ENCODE measurements at regions not wholly inside any gene's neighbourhood (a gene's known extent, or its start where the extent isn't known, plus 50 kb on each side); places are given as distances from the start of the nearest gene placed in this dataset.

- intact Hi-C loops (cut with DNase I), result no loop called here
- no peak for ATAC-seq
- no peak for DNase-seq
Observed at GRCh38 chr13:40205771-40206240, 460.6 kb downstream of the FOXO1 start.

DNA sequence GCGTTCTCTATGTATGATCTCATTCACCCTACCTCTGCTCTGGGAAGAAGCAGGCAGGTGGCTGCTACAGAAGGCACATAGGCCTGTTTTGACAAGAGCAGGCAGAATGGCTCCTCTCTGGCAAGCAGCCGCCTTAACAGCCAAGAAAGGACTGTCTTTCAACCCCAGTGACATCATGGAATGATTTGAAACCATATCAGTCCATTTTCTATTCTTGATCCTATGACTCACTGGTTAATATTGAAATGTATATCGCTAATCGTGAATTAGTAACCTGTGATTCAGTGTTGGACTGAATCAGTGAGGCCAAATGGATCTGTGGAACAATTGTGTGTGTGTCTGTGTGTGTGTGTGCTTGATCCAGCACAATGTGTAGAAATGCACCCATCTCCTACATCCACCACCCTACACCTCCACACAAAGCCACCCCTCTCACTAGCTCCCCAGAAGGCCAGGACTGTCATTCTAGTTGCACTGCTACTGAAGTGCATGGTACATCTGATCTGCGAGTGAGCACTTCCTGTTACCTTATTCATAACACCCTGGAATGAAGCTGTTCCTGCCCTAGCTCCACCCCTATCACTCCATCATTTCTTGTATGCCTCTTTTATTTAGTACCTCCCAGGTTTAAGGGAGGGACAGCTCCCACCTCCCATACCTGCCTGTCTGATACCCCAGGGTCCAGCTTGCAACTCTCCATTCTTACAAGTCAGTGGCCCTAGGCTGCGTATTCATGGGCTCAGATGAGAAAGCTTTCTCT is 460.0 kb downstream of the FOXO1 start:
- intact Hi-C loops (cut with DNase I), result no loop called here
- DNase-seq (no peak), ATAC-seq (peak in 1 of 2 donors; percentile 41)

DNA sequence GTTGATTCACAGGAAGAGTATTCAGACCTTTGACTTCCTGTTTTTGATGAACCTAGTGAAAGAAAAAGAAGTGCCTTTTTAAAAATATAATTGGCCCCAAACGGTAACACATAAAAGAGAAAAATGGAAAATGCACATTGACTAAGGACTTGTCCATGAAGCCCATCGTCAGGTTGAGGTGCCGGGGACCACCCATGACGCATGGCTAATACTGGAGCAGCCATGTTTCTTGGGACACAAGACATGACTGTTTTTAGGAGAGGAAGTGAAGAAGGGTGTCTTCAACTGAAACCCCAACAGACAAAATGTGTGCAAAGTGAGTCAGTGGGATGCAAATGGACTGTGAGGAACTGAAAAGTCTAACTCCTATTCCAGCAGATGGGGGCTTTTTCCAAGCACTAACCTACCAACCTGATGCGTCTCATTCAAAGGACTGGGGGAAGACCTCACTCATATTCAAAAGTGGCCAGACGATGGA is 459.4 kb downstream of the FOXO1 start:
- no peak for ATAC-seq
- no peak for DNase-seq
- intact Hi-C loops (cut with DNase I), result no loop called here

GRCh38 chr13:40208517-40208916 is 457.9 kb downstream of the FOXO1 start:
- intact Hi-C loops (cut with DNase I), result no loop called here
- DNase-seq, result no peak
- ATAC-seq, result no peak

DNA sequence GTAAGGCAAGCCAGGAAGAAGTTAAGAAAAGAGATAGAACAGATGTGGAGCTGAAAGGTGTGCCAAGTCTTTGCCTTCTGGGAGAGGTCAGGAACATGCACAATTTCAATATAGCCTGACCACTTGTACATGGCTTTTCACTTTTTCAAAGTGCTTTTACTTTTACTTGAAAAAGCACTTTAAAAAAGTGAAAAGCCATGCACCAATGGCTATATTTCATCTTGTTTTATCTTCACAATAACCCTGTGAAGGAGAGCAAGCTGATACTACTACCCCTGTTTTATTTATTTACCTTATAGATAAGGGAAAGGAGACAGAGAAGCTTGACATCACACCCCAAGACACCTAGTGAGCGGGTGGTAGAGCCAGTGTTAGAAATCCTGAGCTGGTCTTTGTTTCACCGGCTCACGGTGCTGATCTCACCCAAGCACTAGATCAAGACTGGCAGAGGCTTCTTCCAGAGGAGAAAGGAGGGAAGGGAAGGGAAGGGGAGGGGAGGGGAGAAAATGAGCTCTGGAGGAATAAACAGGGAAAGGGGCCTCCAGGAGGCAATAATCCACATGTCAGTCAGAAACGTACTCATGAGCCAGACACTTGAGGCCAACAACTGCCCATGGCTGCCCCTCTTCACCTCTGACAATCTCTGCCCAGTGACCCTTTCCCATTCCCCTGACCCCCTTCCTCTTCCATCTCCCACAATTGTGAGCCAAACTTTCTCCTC is 455.4 kb downstream of the FOXO1 start:
- ATAC-seq (no peak), DNase-seq (no peak)
- intact Hi-C loops (cut with DNase I), result no loop called here

DNA sequence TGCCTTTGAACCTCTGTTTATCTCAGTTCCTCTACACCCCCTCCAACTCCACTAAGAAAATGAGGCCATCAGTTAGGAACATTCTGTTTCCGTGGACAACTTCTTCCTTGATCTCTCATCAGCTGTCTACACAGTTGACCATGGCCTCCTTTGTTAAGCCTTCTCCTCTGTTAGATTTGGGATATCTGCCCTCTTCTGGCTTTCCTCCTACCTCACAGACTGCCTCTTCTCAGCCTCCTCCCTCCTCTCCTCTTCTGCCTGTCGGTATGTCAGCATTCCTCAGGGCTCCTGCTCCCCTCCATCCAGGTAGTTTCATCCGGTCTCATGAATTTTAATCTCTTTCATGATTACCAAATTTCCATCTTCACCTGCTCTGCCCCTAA is 454.9 kb downstream of the FOXO1 start:
- no peak for DNase-seq
- intact Hi-C loops (cut with DNase I), result no loop called here
- ATAC-seq, result no peak

GRCh38 chr13:40213779-40214178 is 452.7 kb downstream of the FOXO1 start:
- ATAC-seq, result no peak
- DNase-seq, result no peak
- intact Hi-C loops (cut with DNase I), result no loop called here

DNA sequence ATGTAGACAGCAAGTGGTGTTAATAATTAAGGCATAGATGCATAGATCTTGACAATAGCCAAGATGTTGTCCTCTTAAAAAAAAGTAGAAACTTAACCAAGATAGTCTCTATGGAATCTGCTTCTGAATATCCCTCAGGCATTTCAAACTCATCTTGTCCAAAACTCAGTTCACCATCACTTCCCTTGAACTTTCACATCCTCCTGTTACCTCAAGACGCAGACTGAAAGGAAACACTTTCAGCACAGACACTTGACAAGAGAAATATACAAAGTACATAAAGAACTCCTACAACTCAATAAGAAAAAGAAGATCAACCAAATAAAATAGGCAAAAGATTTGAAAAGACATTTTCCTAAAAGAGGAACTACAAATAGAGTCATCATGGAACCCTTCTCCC is 451.1 kb downstream of the FOXO1 start:
- DNase-seq (no peak), ATAC-seq (no peak)
- intact Hi-C loops (cut with DNase I), result no loop called here

DNA sequence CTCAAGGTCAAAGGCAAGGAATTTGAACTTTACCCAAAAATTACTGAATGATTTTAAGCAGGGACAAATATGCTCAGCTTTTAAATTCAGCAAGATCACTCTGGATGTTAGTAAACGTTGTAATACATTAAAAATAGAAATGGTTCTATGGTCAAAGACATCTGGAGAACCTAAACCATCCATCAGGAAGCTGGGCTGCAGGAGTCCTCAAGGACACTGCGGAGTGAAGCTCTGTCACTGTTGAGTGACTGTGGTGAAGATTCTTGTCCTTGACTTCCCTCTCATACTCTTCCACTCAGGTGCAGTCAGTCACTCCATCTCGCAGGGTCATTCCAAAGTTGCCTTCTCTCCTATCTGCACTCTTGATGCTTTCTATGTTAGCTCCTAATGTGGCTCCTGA is 450.7 kb downstream of the FOXO1 start:
- intact Hi-C loops (cut with DNase I), result no loop called here
- no peak for ATAC-seq
- DNase-seq, result no peak

GRCh38 chr13:40217675-40218074 is 448.8 kb downstream of the FOXO1 start:
- DNase-seq (no peak), ATAC-seq (no peak)
- intact Hi-C loops (cut with DNase I), result no loop called here

DNA sequence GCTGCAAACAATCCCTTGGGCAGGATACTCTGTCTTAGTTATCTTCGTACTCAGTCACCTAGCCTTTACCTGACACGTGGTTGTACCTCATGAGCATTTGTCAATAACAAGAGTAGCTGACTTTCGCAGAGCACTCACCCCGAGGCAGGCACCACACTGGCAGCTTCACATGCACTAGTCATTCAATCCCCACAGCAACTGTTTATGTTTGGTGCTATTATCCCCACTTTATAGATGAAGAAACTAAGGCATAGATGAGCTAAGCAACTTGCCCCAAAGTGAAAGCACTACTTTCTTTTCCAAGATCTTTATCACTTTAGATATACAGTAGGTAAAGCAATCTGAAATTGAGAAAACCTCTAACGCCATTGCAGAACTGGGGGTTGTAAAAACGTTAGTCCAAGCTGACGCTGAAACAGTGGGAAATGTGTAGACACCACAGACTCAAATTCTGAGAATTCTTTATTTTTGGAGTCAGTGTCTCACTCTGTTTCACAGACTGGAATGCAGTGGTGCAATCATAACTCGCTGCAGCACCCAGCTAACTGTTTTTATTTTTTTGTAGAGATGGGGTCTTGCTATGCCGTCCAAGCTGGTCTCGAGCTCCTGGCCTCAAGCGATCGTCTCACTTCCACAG is 446.0 kb downstream of the FOXO1 start:
- intact Hi-C loops (cut with DNase I), result no loop called here
- ATAC-seq (peak in 1 of 2 donors; percentile 21), DNase-seq (no peak)

DNA sequence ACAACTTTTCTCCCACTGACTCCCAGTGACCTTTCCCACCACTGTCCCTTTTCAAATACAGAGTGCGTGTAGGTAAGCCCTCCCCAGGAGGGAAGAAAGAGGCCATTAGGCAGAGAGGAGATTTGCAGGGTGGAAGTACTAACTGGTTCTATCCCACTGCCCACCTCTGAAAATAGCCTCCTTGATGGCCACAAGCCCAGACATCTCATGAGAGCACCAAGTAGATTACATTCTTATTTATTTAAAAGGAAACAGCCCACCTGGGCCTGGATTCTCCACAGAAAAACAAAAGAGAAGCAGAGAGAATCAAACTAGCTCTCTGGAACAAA is 445.3 kb downstream of the FOXO1 start:
- ATAC-seq (peak in 1 of 2 donors; percentile 7), DNase-seq (no peak)
- intact Hi-C loops (cut with DNase I), result no loop called here

GRCh38 chr13:40221460-40222201 is 444.8 kb downstream of the FOXO1 start:
- ATAC-seq (peak; percentile 78 to 81), DNase-seq (no peak)
- intact Hi-C loops (cut with DNase I), result no loop called here

- DNase-seq (no peak), ATAC-seq (no peak)
- intact Hi-C loops (cut with DNase I), result no loop called here
Observed at GRCh38 chr13:40223585-40223984, 442.9 kb downstream of the FOXO1 start.

DNA sequence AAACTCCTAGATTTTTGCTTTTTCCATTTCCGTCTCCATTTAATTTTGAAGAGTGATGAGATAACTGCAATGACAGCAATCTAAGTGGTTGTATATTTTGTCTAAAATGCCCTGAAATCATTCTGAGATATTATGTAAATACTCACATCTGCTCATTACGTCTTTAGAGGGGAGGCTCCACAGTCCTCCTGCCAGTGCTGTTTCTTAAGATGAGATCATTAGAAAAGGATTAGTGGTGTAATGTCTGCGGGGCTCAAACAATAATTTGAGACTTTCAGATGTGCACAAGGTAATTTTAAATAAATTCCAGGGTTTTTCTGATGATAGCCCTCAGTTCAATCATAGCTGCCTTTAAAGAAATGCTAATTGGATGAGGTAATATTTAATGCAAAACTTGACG is 437.9 kb downstream of the FOXO1 start:
- ATAC-seq, result peak in 1 of 2 donors; percentile 71
- DNase-seq, result no peak
- intact Hi-C loops (cut with DNase I), result no loop called here

DNA sequence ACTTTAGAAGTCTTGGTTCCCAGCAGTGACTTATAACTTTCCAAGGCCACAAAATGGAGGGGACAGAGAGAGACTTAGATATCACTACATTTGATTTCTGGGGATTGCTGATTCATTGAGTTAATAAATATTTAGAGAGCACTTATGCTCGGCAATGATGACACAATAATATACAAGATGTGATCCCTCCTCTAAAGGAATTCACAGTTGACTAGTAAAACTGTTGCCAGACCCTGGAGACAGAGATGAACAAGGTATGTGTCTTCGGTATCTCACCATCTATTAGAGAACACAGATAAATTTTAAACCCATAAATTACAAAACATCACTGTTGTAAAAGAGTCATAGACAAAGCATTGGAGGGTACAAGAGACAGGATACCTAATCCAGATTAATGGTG is 437.5 kb downstream of the FOXO1 start:
- ATAC-seq (no peak), DNase-seq (no peak)
- intact Hi-C loops (cut with DNase I), result no loop called here

DNA sequence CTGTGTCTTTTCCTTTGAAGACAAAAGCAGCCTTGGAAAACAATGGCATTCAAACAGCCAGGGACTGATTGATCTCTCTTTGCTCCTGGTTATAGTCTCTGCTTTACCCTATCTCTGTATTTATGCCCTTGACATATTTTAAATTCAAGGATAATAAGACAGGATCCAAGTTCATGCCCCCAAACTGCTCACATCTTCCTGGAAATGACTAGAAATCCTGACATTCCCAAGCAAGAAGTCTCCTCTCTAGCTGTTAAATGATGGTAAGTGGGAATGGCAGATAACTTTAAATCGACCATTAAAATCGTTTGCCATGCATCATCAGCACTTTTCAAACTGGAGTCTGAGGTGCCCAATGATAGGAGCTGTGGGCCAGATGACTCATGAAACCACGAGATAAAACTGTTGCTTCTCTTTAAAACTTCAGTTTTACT is 435.6 kb downstream of the FOXO1 start:
- peak in 1 of 2 donors; percentile 33 for ATAC-seq
- no peak for DNase-seq
- intact Hi-C loops (cut with DNase I), result no loop called here

GRCh38 chr13:40231311-40231710 is 435.1 kb downstream of the FOXO1 start:
- ATAC-seq, result no peak
- DNase-seq, result no peak
- intact Hi-C loops (cut with DNase I), result no loop called here

DNA sequence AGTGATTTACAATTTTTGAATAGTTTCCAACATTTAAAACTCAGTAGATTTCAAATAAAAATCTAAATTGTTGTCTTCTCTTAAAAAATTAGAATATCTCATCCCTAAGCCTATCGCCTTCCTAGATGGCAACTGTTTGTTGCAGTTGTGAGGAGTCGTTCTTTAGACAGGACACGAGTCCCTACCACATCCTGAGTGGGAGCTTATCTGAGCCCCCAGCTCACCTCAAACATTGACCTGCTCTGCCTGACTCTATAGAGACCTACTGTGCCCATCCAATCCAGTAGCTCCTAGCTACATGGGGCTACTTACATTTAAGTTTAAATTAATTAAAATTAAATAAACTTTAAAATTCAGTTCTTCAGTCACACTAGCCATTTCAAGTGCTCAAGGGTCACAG is 434.7 kb downstream of the FOXO1 start:
- DNase-seq (no peak), ATAC-seq (no peak)
- intact Hi-C loops (cut with DNase I), result no loop called here

Data from left cardiac atrium (tissue), 4 donors.